KMS-11 (cell line): ENCODE measurements at regions not wholly inside any gene's neighbourhood (a gene's known extent, or its start where the extent isn't known, plus 50 kb on each side); places are given as distances from the start of the nearest gene placed in this dataset.
"Not testable (repeated sequence)": the region's sequence is repeated elsewhere in the genome, so short reads cannot be mapped to it uniquely, and the experiment has no call there.

Experiments
- H2AFZ ChIP-seq: fragments of 200-600 bp; sonication (generic); 2 replicates; pipeline ENCODE4 v1.6.1; 2016; ENCODE audit warnings: antibody characterized with exemption, mixed run types, low read depth
- H3K27ac ChIP-seq: fragments of 200-600 bp; sonication (generic); 2 replicates; pipeline ENCODE4 v1.6.1; 2016; ENCODE audit warnings: mild to moderate bottlenecking, mixed run types
- H3K27me3 ChIP-seq: fragments of 200-600 bp; sonication (generic); 2 replicates; pipeline ENCODE4 v1.6.1; 2017; ENCODE audit warnings: mild to moderate bottlenecking, low read depth, mixed run types, moderate library complexity; ENCODE audit not compliant: insufficient read depth
- H3K36me3 ChIP-seq: fragments of 200-600 bp; sonication (generic); 2 replicates; pipeline ENCODE4 v1.6.1; 2017; ENCODE audit warnings: mild to moderate bottlenecking, mixed run types; ENCODE audit not compliant: insufficient read depth
- H3K4me1 ChIP-seq: fragments of 200-600 bp; sonication (generic); 2 replicates; pipeline ENCODE4 v1.6.1; 2016; ENCODE audit warnings: mild to moderate bottlenecking, low read depth, mixed run types; ENCODE audit not compliant: poor library complexity, severe bottlenecking
- H3K4me2 ChIP-seq: fragments of 200-600 bp; sonication (generic); 2 replicates; pipeline ENCODE4 v1.7.0; 2016; ENCODE audit warnings: mild to moderate bottlenecking, mixed run types
- H3K4me3 ChIP-seq: fragments of 200-600 bp; sonication (generic); IDR thresholded peaks from 2 replicates; pipeline ENCODE4 v1.6.1; 2017; ENCODE audit warnings: low read depth, low read length, mixed read lengths; ENCODE audit not compliant: insufficient read depth
- H3K79me2 ChIP-seq: fragments of 200-600 bp; sonication (generic); 2 replicates; pipeline ENCODE4 v1.6.1; 2016; ENCODE audit warnings: low read depth, mixed run types; ENCODE audit not compliant: insufficient read depth
- H3K9ac ChIP-seq: fragments of 200-600 bp; sonication (generic); 2 replicates; pipeline ENCODE4 v1.6.1; 2016; ENCODE audit warnings: mild to moderate bottlenecking, mixed run types
- H4K20me1 ChIP-seq: fragments of 200-600 bp; sonication (generic); 2 replicates; pipeline ENCODE4 v1.6.1; 2016; ENCODE audit warnings: mild to moderate bottlenecking, mixed run types; ENCODE audit not compliant: insufficient read depth
- CTCF ChIP-seq: fragments of 200-600 bp; sonication (generic); conservative IDR thresholded peaks from 2 replicates; pipeline ENCODE4 v1.6.1; 2017; ENCODE audit warnings: low read depth, mild to moderate bottlenecking, antibody characterized with exemption, low read length, moderate library complexity, mixed read lengths

- Histone ChIP-seq H3K27me3 (no peaks in the 10 kb centered on the region), H3K4me1 (no peaks in the 10 kb centered on the region), H3K79me2 (no peaks in the 10 kb centered on the region), H2AFZ (no peak overlapping the region), H3K4me3 (no peak overlapping the region), H3K9ac (no peak overlapping the region), H3K4me2 (no peak overlapping the region), H4K20me1 (no peaks in the 10 kb centered on the region), H3K27ac (no peak overlapping the region), H3K36me3 (no peaks in the 10 kb centered on the region)
- no peak for TF ChIP-seq CTCF
Observed at GRCh38 chr1:243957141-243957540, 93.9 kb upstream of the ZBTB18 start.

- TF ChIP-seq CTCF: no peak
- Histone ChIP-seq H3K36me3 (no peaks in the 10 kb centered on the region), H2AFZ (no peak overlapping the region)
Observed at GRCh38 chr1:243956450-243956849, 94.6 kb upstream of the ZBTB18 start.

DNA sequence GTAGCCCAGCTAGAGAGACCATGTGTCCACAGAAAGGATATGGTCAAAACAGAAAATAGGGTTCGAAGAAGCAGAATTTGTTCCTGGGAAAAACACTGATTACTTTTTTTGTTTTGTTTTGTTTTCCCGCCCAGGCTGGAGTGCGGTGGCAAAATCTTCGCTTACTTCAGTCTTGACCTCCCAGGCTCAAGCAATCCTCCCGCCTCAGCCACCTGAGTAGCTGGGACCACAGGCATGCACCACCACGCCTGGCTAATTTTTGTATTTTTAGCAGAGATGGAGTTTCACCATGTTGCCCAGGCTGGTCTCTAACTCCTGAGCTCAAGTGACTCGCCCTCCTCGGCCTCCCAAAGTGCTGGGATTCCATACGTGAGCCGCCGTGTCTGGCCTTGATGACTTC lies 99.9 kb upstream of the ZBTB18 start:
- H3K4me3 ChIP-seq, H4K20me1 ChIP-seq, H3K4me1 ChIP-seq, H3K27ac ChIP-seq, H2AFZ ChIP-seq, H3K36me3 ChIP-seq, H3K9ac ChIP-seq, H3K27me3 ChIP-seq, H3K4me2 ChIP-seq, H3K79me2 ChIP-seq: not testable (repeated sequence)

More at GRCh38 chr1:243956450-243956849, 94.6 kb upstream of the ZBTB18 start:
- H3K4me2 ChIP-seq: no peak overlapping the region
- no peaks in the 10 kb centered on the region for H3K79me2 ChIP-seq
- H3K27me3 ChIP-seq: no peaks in the 10 kb centered on the region
- H3K27ac ChIP-seq: no peak overlapping the region
- H3K9ac ChIP-seq: no peak overlapping the region
- no peaks in the 10 kb centered on the region for H4K20me1 ChIP-seq
- no peaks in the 10 kb centered on the region for H3K4me1 ChIP-seq
- H3K4me3 ChIP-seq: no peak overlapping the region

DNA sequence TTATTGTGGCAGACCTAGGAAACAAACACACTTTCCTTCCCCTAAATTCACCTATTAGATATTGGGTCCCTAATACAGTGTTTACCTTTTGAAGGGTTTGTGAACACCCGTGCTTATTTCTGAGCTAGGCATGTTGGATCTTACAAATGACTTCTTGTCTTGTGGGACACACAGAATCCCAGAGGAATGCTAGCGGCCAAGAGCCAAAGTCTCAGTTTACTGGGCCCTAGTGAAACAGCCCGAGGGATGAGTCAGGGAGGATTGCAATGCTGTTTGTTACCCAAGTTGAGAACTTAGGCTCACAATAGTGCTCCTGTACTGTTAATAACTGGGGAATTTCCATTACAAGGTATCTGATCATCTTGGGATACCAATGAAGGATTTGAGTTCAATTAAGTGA lies 100.1 kb upstream of the AKT3 start:
- H3K36me3 ChIP-seq: no peaks in the 10 kb centered on the region
- no peaks in the 10 kb centered on the region for H3K79me2 ChIP-seq
- H3K27me3 ChIP-seq: no peaks in the 10 kb centered on the region
- H3K4me2 ChIP-seq: no peak overlapping the region
- no peak for TF ChIP-seq CTCF
- H3K4me1 ChIP-seq: no peaks in the 10 kb centered on the region
- H3K27ac ChIP-seq: no peak overlapping the region
- H4K20me1 ChIP-seq: no peaks in the 10 kb centered on the region
- no peak overlapping the region for H3K4me3 ChIP-seq
- H2AFZ ChIP-seq: no peak overlapping the region
- no peak overlapping the region for H3K9ac ChIP-seq

- Histone ChIP-seq H3K9ac (no peak overlapping the region), H3K4me2 (no peak overlapping the region), H3K27ac (no peak overlapping the region), H4K20me1 (no peaks in the 10 kb centered on the region), H3K79me2 (no peaks in the 10 kb centered on the region), H3K4me1 (no peaks in the 10 kb centered on the region), H3K36me3 (no peaks in the 10 kb centered on the region), H3K27me3 (no peaks in the 10 kb centered on the region), H2AFZ (no peak overlapping the region), H3K4me3 (no peak overlapping the region)
- 0 out of 2 replicates have a peak, but pooled peaks have one; percentile 28 for TF ChIP-seq CTCF
Observed at GRCh38 chr1:243946946-243947345, 96.9 kb upstream of the AKT3 start.
